K562 (cell line): ENCODE measurements at regions not wholly inside any gene's neighbourhood (a gene's known extent, or its start where the extent isn't known, plus 50 kb on each side); places are given as distances from the start of the nearest gene placed in this dataset.

Source experiments
- ZNF253 ChIP-seq: fragments of 250-450 bp; sonication (Bioruptor Pico); conservative IDR thresholded peaks from 2 replicates; pipeline ENCODE4 v1.6.1; 2021; ENCODE audit warnings: mild to moderate bottlenecking
- ZNF76 ChIP-seq: fragments of 250-450 bp; sonication (Bioruptor Pico); IDR thresholded peaks from 2 replicates; pipeline ENCODE4 v1.4.0; 2020; ENCODE audit warnings: mild to moderate bottlenecking, moderate library complexity, borderline replicate concordance
- TF ChIP-seq, protein P1 (sequence below), 2 experiments: fragments of 450-650 bp; formaldehyde crosslinking in 1 of 2; IDR thresholded peaks; 2 replicates each; pipeline versions ENCODE4 v1.4.0 to v1.6.1; 2014 to 2020; ENCODE audit warnings: mild to moderate bottlenecking in 2 of 2, borderline replicate concordance in 1 of 2, low read depth in 1 of 2

DNA sequence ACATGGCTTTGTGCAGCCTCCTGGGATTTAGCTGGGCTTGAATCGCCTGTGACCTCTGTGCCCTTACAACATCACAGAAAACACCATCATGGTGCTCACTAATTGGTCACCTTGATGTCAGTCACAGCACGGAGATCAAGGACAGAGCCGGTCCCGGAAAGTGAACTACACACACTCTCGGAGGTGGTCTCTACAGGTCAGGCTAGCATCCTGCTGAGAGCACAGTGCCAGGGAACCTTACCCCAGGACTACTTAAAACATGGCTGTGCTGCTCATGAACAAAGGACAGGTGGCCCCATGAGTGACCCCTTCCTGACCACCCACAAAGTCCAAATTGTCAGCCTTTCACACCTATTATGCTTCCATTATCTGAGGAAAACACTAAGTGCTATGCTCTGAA, 1782.1 kb upstream of the CELF4 start (continued):
- TF ChIP-seq, protein P1, sequence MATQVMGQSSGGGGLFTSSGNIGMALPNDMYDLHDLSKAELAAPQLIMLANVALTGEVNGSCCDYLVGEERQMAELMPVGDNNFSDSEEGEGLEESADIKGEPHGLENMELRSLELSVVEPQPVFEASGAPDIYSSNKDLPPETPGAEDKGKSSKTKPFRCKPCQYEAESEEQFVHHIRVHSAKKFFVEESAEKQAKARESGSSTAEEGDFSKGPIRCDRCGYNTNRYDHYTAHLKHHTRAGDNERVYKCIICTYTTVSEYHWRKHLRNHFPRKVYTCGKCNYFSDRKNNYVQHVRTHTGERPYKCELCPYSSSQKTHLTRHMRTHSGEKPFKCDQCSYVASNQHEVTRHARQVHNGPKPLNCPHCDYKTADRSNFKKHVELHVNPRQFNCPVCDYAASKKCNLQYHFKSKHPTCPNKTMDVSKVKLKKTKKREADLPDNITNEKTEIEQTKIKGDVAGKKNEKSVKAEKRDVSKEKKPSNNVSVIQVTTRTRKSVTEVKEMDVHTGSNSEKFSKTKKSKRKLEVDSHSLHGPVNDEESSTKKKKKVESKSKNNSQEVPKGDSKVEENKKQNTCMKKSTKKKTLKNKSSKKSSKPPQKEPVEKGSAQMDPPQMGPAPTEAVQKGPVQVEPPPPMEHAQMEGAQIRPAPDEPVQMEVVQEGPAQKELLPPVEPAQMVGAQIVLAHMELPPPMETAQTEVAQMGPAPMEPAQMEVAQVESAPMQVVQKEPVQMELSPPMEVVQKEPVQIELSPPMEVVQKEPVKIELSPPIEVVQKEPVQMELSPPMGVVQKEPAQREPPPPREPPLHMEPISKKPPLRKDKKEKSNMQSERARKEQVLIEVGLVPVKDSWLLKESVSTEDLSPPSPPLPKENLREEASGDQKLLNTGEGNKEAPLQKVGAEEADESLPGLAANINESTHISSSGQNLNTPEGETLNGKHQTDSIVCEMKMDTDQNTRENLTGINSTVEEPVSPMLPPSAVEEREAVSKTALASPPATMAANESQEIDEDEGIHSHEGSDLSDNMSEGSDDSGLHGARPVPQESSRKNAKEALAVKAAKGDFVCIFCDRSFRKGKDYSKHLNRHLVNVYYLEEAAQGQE (IDR thresholded peaks at IDR 0.05; ENCODE audit: borderline replicate concordance), result no peak
- TF ChIP-seq, protein P1 (CRISPR knock-in tag; IDR thresholded peaks at IDR 0.05; ENCODE audit: low read depth), result no peak
- no peak for TF ChIP-seq ZNF253 (CRISPR knock-in tag)
- no peak for TF ChIP-seq ZNF76
